GM18858 (cell line): ENCODE measurements at regions not wholly inside any gene's neighbourhood (a gene's known extent, or its start where the extent isn't known, plus 50 kb on each side); places are given as distances from the start of the nearest gene placed in this dataset.

ENCODE experiments used
- ATAC-seq: cut with Tn5 transposase; IDR thresholded peaks from one replicate; pipeline ENCODE4 v1.9.1; 2021; ENCODE audit not compliant: unreplicated experiment

DNA sequence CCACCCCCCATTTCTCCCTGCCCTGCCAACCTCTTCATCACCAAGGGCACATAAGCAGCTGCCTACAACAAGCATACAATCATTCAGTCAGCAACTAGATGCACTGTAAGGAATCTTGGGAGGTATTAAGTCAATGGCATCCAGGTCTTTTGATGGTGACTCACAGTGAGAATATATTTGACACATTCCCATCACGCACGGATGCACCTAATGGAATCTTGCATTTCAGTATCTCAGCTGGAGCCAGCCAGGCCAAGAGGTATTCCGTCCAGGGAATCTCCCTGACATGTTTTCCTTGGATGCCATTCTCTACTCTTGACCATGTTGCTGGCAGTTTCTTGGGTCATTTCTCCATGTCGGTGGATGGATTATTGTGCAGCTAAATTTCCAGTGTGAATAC is 73.9 kb upstream of the CAPRIN2 start:
- no peak for ATAC-seq

DNA sequence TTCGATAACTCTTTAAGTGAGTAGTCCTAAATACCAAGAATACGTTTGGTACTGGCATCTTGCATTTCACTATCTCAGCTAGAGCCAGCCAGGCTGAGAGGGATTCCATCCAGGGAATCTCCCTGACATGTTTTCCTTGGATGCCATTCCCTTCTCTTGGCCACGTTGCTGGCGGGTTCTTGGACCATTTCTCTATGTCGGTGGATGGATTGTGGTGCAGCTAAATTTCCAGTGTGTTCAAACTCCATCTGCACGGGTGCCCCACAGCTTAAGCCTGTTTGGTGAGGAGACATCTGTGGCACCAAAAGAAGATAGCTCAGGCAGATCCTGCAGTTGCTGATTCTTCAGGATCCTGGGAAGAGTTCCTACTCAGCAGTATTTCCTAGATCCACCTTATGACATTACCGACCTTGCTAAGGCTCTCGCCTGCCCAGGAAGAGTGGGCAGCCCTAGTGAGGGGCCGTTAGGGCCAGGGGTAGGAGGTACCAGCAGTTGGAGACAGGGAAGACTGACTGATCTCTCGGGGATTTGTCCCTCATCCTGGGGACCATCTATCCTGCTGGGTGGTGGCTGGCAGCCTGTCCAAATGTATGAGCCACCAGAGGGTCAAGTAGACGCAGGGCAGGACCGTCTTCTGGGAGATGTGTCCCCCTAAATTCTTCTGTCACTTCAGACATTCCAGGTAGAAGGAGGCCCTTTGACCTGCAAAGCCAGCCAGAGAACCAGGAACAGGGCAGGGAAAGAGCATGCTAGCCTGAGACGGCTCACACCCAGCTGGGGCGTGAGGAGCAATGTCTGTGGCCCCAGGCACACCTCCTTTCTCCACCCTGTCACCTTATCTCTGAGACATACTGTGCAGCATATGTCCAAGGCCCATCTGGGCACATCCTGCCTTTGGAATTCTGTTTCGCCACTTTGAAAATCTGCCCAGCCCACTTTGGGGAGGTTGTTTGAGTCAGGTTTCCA is 72.6 kb upstream of the CAPRIN2 start:
- ATAC-seq, result no peak

DNA sequence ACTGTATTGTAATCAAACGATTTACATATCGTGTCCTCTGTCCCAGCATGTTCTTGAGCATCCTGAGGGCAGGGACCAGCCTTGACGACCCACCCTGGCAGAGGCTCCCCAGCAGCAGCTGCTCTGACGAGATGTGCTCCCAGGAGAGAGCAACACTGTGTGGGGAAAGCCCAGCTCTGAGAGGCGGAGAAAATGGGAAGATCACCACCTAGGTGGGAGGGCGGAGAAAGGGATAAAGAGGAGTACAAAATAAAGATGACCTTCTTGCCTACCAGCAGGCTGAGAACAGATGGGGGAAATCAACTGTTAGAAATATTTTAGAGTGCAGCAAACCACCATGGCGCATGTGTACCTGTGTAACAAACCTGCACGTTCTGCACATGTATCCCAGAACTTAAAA is 71.5 kb upstream of the CAPRIN2 start:
- no peak for ATAC-seq

DNA sequence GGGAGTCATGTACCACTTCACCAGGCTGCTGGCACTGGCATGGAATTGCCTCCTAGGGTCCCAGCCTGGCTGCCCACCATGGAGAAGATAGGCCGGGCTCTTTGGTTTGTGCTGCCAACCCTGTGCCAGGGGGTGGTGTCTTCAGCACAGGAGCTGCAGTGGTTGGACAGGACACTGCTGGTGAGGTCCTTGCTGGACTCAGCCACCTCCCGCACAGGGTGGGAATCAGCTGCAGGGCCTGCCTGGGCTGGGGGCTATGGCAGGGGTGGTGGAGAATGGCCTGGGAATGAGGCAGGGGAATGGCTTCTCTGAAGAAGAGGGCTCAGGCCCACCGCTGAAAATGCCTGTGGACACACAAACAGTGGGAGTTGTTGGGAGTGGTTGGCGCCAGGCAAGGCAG is 70.6 kb upstream of the CAPRIN2 start:
- no peak for ATAC-seq

DNA sequence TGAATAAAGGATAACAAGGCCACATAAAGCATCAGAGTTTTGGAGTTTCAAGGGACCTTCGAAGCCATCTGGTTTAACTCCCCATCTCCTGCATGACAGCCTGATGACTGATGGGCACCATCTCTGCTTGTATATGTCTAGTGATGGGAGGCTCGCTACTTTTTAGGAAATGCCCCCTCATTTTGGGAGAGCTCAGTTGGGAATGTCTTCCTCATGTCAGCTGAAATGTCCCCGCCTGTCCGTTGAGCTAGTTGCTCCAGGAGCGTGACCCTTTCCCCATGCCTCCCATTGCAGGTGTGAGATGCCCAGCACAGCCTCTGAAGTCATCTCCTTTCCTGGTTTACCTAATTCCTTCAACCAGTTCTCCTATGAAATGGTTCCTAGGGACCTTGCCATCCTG is 69.6 kb upstream of the CAPRIN2 start:
- no peak for ATAC-seq

DNA sequence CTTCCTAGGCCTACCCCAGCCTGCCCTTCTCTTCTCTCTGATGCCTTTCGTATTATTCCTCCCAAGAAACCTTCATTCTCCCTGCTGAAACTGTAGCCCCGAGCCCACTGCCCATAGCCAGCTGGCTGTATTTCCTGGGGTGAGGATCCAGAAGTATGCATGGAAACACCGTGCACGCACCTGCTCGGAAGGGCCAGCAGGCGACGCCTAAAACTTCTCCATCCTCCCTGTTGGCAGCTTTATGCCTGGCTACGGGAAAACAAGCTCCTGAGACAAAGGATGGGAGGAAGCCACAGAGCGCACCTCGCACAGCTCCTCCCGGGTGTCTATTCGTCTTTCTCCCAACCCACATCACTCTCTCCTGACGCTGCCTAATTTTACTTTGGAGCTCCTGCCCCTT is 69.0 kb upstream of the CAPRIN2 start:
- no peak for ATAC-seq

DNA sequence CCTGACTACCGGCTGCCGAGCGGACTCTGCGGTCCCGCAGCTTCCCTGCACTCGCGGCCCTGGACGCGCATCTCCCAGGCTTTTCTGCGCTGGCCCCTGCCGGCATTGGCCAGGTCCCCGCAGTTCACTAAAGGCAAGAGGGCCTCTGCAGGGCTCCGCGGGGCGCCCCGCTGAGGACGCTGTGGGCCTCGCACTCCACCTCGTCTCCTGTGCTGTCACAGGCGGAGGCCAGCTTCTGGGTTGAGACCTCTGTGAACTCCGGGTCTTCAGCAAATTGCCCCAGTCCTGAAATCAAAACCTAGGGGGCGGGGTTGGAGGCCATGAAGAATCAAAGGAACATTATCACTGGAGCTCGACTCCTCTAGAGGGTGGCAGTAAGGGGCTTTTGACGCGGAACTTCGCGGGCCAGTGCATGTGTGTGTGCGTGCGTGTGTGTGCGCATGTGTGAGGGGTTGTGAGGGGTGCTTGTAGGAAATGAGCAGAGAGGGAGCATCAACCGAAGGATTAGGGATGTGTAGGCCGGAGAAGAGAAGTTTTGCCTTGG is 68.5 kb upstream of the CAPRIN2 start:
- ATAC-seq, result peak; percentile 22

DNA sequence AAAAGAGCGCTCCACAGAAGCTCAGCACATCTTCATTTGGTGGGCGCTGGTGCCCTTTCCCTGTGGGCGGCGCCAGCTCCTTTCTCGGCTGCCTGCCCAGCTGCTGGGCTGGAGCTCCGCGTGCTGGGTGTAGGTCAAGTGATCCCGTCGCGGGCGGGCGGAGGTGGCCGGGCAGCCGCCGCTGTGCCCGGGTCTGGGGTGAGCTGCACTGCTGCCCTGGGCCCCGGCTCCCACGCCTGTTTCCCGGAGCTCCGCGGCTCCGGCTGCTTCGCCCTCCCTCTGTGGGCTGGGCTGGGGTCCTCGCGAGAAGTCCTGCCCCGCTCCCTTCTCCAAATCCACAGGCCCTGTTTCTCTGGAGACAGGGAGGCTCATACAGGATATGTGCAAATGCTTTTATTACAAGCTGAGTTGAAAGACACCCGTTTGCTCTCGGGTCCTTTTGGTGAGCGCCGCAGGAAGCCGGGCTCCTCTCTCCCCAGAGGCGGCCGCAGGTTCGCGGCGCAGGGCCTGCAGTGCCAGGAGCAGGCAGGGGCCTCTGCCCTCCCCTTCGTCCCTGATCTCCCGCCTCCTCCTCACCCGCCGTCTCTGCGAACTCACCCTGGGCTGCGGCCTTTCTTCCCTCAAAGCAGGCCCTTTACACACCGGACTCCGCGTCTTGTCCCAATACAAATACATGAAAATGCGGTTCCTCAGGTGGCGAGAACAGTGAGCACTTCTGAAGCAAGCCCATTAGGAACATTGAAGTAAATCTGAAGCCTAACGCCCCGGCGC is 67.8 kb upstream of the CAPRIN2 start:
- peak; percentile 43 for ATAC-seq

DNA sequence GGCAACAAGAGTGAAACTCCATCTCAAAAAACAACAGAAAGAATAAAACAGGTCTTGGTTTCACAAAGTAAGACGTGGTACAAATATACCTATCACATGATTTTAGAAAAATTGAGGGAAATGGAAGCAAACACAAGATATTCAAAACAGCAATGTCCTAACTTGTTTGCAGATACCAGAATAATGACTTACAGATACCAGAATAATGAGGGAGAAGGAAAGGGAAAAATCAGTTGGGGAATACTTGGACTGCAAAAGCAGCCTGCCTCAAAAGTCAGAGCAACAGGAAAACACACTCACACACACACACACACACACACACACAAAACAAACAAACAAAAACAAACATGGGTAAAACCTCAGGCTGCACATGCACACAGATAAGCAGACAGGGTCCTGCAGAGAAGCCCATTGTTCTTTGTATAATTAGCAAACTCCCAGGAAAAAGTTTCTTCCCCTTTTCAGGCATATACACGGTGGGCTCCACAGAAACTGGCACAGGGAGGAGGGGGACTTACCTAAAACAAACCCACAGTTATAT is 65.7 kb upstream of the CAPRIN2 start:
- no peak for ATAC-seq

DNA sequence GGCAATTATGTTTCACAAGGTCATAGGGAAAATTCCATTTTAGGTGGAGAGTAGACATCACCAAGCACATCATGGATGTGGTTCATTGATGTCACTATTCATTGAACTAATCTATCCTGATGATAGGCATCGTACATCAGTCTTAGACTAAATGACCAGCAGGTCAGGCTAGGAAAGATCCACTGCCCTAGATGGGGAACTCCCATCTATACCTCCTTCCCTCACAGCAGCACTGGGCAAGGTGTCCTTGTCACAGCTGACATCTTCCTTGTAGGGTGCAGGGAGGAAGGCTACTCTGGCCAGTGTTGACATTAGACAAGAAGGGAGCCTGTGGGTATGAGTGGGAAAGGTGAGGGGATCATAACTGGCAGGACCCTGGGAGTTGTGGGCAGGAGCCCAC is 63.8 kb upstream of the CAPRIN2 start:
- no peak for ATAC-seq

DNA sequence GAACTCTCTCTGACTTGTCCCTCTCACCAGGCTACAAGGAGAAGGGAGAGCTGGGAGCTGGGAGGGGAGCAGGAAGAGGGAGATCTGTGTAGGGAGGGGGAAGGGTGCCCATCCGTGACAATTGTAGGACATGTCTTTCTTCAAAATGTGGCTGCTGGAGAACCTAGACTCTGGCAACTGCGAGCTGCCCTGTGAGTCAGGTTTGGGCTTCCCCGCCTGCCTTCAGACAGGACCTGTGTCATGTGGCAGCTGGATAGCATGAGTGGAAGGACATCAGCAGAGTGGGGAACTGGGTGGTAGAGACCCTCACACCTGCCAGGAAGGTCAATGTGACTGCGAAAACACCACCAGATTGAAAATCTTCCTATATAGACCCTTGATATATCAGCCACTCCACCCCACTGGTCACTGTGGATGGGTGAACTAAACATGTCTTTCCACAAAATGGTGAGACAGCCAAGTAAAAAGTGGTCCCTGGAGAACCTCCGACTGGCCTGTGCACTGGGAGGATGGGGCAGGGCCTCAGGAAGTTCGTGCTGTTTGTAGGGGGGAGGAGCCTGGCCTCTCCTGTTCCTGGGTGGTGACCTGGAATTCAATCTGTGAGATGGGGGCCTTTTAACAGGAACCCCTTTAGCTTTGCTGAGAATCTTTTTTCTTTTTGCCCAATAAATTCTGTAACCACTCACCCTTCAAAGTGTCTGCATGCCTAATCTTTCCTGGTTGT is 62.2 kb upstream of the CAPRIN2 start:
- ATAC-seq, result no peak

DNA sequence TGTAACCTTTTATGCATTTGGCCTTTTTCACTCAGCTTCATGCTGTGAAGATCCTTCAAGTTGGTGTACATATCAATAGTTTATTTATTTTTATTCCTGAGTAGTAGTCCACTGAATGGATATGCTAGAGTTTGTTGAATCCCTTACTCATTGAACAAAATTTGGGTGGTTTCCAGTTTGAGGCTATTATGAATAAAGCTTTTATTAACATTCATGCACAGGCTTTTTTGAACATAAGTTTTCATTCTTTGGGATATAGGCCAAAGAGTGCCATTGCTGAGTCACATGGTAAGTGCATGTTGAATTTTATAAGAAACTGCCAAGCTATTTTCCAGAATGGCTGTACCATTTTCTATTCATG is 59.5 kb upstream of the CAPRIN2 start:
- ATAC-seq, result no peak

DNA sequence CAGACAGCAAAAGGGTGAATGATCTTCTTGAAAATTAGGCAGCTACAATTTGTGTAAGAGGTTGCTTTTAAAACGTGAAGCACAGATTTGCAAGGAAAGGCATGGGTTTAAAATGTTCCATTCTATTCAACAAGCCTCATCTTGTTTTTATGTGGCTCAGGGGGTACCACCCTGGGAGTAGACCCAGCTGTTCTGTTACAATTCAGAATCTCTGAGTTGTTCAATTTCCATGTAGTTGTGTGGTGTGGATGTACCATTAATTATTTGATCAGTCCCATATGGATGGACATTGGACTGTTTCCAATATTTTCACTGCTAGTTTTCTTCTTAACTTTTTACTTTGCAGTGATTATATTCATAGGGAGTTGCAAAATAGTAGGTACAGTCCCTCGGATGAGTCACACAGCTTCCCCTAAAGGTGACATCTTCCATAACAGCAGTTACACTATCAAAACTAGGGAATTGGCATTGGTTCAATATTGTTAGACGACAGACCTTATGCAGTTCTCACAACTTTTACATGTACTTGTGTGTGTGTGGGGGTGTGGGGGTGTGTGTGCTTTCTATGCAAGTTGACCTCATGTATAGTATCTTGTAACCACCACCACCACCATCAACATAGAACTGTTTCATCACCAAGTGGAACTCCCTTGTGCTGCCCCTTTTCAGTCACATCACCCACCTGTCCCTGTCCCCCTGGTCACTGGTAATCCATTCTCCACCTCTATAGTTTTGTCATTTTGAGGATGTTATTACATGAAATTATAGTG is 59.0 kb upstream of the CAPRIN2 start:
- ATAC-seq, result no peak

DNA sequence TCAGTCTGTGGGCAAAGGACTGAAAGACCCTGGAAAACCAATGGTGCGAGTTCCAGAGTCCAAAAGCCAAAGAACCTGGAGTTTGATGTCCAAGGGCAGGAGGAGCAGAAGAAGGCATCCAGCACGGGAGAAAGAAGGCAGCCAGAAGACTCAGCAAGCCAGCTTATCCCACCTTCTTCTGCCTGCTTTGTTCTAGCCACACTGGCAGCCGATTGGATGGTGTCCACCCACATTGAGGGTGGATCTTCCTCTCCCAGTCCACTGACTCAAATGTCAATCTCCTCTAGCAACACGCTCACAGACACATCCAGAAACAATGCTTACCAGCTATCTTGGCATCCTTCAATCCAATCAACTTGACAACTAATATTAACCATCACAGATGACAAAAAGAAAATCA is 57.2 kb upstream of the CAPRIN2 start:
- ATAC-seq, result no peak

DNA sequence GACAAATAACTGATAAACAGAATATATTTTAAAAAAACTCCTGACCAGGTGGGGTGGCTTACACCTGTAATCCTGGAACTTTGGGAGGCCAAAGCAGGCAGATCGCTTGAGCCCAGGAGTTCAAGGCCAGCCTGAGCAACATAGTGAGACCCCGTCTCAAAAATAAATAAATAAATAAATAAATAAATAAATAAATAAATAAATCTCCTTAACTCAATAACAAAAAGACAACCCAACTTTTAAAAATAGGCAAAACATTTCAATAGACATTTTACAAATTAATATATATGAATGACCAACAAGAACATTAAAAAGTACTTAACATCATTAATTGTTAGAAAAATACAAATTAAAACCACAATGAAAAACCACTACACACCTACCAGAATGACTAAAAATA is 56.2 kb upstream of the CAPRIN2 start:
- no peak for ATAC-seq

DNA sequence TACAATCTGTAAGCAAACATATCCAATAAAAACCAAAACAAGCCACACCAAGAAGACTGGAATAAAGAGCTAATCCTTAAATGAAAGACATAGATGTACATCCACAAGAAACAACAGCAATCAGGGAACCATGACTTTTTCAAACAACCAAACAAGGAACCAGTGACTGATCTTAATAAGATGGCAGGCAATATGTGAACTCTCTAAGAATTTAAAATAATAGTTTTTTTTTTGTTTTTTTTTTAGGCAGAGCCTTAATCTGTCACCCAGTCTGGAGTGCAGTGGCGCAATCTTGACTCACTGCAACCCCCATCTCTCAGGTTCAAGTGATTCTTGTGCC is 52.9 kb upstream of the CAPRIN2 start:
- no peak for ATAC-seq

DNA sequence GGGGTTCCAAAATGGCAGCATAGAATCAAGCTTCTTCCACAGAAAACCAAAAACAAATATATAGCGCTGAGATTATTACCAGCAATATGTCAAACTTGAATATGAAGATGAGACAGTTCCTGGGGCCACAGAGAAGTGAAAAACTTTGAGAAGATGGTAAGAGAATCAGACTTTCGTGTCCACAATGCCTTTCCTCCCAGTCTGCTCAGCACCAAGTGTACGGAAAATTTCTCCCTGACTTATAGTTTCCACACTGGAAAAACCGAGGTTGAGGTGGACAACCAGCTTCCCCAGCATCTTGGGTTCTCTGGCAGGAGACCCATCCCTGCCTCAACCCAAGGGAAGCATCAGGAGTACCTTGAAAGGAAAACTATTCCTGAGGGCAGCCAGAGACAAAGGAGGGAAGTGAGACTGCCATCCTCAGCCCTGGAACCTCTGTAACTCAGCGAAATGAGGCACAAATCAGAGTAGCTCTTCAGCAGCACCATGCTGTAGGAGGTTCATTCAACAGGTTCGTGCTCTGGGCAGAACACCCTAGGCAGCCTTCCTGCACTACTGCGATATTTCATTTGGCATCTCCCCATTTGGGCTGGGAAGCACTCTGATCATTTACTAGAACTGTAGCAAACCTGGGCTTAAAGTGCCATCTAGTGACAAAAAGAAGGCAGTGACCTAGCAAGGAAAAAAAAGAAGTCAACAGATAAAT is 52.4 kb upstream of the CAPRIN2 start:
- no peak for ATAC-seq

DNA sequence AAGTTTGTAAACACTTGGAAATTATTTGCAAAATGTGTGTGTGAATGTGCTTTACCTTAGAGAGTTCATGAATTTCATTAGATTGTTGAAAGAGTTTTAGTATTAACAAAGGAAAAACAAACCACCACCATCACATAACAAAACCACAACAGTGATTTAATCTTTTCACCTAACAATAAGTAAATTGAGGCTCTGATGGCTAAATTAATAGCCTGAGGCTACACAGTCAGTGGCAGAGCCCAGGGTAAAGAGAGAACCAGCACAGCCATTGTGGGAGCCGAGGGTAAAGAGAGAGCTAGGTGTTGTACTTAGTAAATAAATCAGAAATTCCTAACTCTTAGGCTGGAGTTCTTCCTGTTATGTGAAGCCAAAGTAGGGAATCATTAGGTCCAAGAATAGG is 51.2 kb upstream of the CAPRIN2 start:
- no peak for ATAC-seq
